Endodermal cell (in vitro differentiated cells): ENCODE measurements at regions not wholly inside any gene's neighbourhood (a gene's known extent, or its start where the extent isn't known, plus 50 kb on each side); places are given as distances from the start of the nearest gene placed in this dataset.

Source experiments
- DNase-seq: peaks from one replicate; pipeline ENCODE4 v3.0.0-alpha.2; 2017
- H3K27ac ChIP-seq: 2 replicates; pipeline ENCODE4 v1.5.1; 2013; ENCODE audit warnings: mild to moderate bottlenecking, low read depth, low read length, moderate library complexity
- H3K27me3 ChIP-seq: 2 replicates; pipeline ENCODE4 v1.6.1; 2013; ENCODE audit warnings: mild to moderate bottlenecking, low read length, moderate library complexity; ENCODE audit not compliant: insufficient read depth, control insufficient read depth, poor library complexity, severe bottlenecking
- H3K36me3 ChIP-seq: 2 replicates; pipeline ENCODE4 v1.7.0; 2013; ENCODE audit warnings: mild to moderate bottlenecking, low read length, moderate library complexity; ENCODE audit not compliant: control insufficient read depth, insufficient read depth
- H3K4me1 ChIP-seq: one replicate; pipeline ENCODE4 v1.7.0; 2013; ENCODE audit warnings: low read length; ENCODE audit not compliant: control insufficient read depth, insufficient read depth
- H3K4me3 ChIP-seq: 2 replicates; pipeline ENCODE4 v1.5.1; 2013; ENCODE audit warnings: mild to moderate bottlenecking, low read length, moderate library complexity
- H3K9ac ChIP-seq: 2 replicates; pipeline ENCODE4 v1.6.1; 2013; ENCODE audit warnings: mild to moderate bottlenecking, low read length, moderate library complexity; ENCODE audit not compliant: poor library complexity, severe bottlenecking; ENCODE audit errors: extremely low read depth
- H3K9me3 ChIP-seq: 2 replicates; pipeline ENCODE4 v1.6.1; 2013; ENCODE audit warnings: mild to moderate bottlenecking, low read length, moderate library complexity; ENCODE audit not compliant: control insufficient read depth
- H3K27ac Mint-ChIP-seq: 2 replicates; pipeline ENCODE4 v1.8.0; 2020; ENCODE audit warnings: mixed read lengths
- H3K27me3 Mint-ChIP-seq: 2 replicates; pipeline ENCODE4 v1.8.0; 2021; ENCODE audit warnings: mild to moderate bottlenecking, mixed read lengths; ENCODE audit not compliant: insufficient read depth
- H3K36me3 Mint-ChIP-seq: 2 replicates; pipeline ENCODE4 v1.8.0; 2020; ENCODE audit warnings: low read depth, mixed read lengths
- H3K4me1 Mint-ChIP-seq: 2 replicates; pipeline ENCODE4 v1.8.0; 2020; ENCODE audit warnings: mixed read lengths
- H3K4me3 Mint-ChIP-seq: 2 replicates; pipeline ENCODE4 v1.8.0; 2020; ENCODE audit warnings: mild to moderate bottlenecking, moderate library complexity, mixed read lengths
- H3K9me3 Mint-ChIP-seq: 2 replicates; pipeline ENCODE4 v1.8.0; 2020; ENCODE audit warnings: mild to moderate bottlenecking, mixed read lengths
- CTCF ChIP-seq: fragments of 200-600 bp; sonication (generic); conservative IDR thresholded peaks from 2 replicates; pipeline ENCODE4 v1.5.0; 2021; ENCODE audit warnings: antibody characterized with exemption, mild to moderate bottlenecking
- WGBS, 2 experiments: methylation state at CpG; one replicate each; pipeline versions ENCODE4 v1.1.5 to v1.1.7; 2013; ENCODE audit warnings: missing lambda C conversion rate in 2 of 2, mixed read lengths in 1 of 2; ENCODE audit not compliant: insufficient coverage in 1 of 2, insufficient read length in 1 of 2; 5-methylcytosine and 5-hydroxymethylcytosine counted together

GRCh38 chr13:86201477-86201876 is 402.3 kb upstream of the SLITRK6 start:
- Mint-ChIP-seq H3K36me3 (no peaks in the 10 kb centered on the region), H3K4me1 (no peaks in the 10 kb centered on the region), H3K4me3 (no peak overlapping the region), H3K9me3 (no peaks in the 10 kb centered on the region), H3K27ac (no peak overlapping the region), H3K27me3 (no peaks in the 10 kb centered on the region)
- H3K27me3 ChIP-seq: no peaks in the 10 kb centered on the region
- H3K4me3 ChIP-seq: no peak overlapping the region
- no peaks in the 10 kb centered on the region for H3K4me1 ChIP-seq
- no CpG with 5 or more reads among the region's 2 CpGs for WGBS, 2 experiments
- H3K27ac ChIP-seq: no peak overlapping the region
- no peaks in the 10 kb centered on the region for H3K36me3 ChIP-seq
- TF ChIP-seq CTCF: no peak
- no peak for DNase-seq
- no peak overlapping the region for H3K9ac ChIP-seq
- H3K9me3 ChIP-seq: no peaks in the 10 kb centered on the region

- Histone ChIP-seq H3K27ac (no peak overlapping the region), H3K27me3 (no peaks in the 10 kb centered on the region), H3K9ac (no peak overlapping the region), H3K9me3 (no peaks in the 10 kb centered on the region), H3K4me3 (no peak overlapping the region), H3K36me3 (no peaks in the 10 kb centered on the region), H3K4me1 (no peaks in the 10 kb centered on the region)
- 73 to 100% methylated on average over 1 of the region's 1 CpG for WGBS, 2 experiments
- peak; percentile 59 for DNase-seq
- TF ChIP-seq CTCF: no peak
- no peaks in the 10 kb centered on the region for H3K27me3 Mint-ChIP-seq
- no peaks in the 10 kb centered on the region for H3K4me1 Mint-ChIP-seq
- H3K27ac Mint-ChIP-seq: no peak overlapping the region
- H3K4me3 Mint-ChIP-seq: no peak overlapping the region
- H3K36me3 Mint-ChIP-seq: no peaks in the 10 kb centered on the region
- no peaks in the 10 kb centered on the region for H3K9me3 Mint-ChIP-seq
Measured at GRCh38 chr13:86193281-86193680, 394.1 kb upstream of the SLITRK6 start.

GRCh38 chr13:86188170-86188569 is 389.0 kb upstream of the SLITRK6 start:
- Mint-ChIP-seq H3K4me1 (peaks cover 8% of the 10 kb centered on the region), H3K4me3 (no peak overlapping the region), H3K36me3 (no peaks in the 10 kb centered on the region), H3K9me3 (no peaks in the 10 kb centered on the region), H3K27ac (no peak overlapping the region), H3K27me3 (no peaks in the 10 kb centered on the region)
- Histone ChIP-seq H3K27me3 (no peaks in the 10 kb centered on the region), H3K9me3 (no peaks in the 10 kb centered on the region), H3K4me3 (no peak overlapping the region), H3K27ac (no peak overlapping the region), H3K36me3 (no peaks in the 10 kb centered on the region), H3K4me1 (no peaks in the 10 kb centered on the region), H3K9ac (no peak overlapping the region)
- 78 to 90% methylated on average over 1 to 4 of the region's 4 CpGs for WGBS, 2 experiments
- no peak for TF ChIP-seq CTCF
- DNase-seq: no peak
